CMK (cell line): ENCODE measurements at regions not wholly inside any gene's neighbourhood (a gene's known extent, or its start where the extent isn't known, plus 50 kb on each side); places are given as distances from the start of the nearest gene placed in this dataset.

ENCODE experiments used
- DNase-seq: peaks from one replicate; pipeline ENCODE4 v3.0.0-alpha.2; 2010; ENCODE audit warnings: low read depth

GRCh38 chr15:31275331-31276262 lies 51.0 kb upstream of the KLF13 start:
- DNase-seq: no peak

GRCh38 chr15:31276596-31277298 lies 49.9 kb upstream of the KLF13 start:
- DNase-seq: no peak
